HFFc6 (cell line): ENCODE measurements at regions not wholly inside any gene's neighbourhood (a gene's known extent, or its start where the extent isn't known, plus 50 kb on each side); places are given as distances from the start of the nearest gene placed in this dataset.

Experiments used
- DNase-seq: peaks from one replicate; pipeline ENCODE4 v3.0.0-alpha.2; 2018
- H3K27ac Mint-ChIP-seq: 2 replicates; pipeline ENCODE4 v1.8.0; 2020; ENCODE audit warnings: mild to moderate bottlenecking, mixed read lengths
- H3K27me3 Mint-ChIP-seq: 2 replicates; pipeline ENCODE4 v1.8.0; 2021; ENCODE audit warnings: mild to moderate bottlenecking, moderate library complexity, mixed read lengths; ENCODE audit not compliant: insufficient read depth
- H3K36me3 Mint-ChIP-seq: 2 replicates; pipeline ENCODE4 v1.8.0; 2021; ENCODE audit warnings: low read depth, mixed read lengths
- H3K4me1 Mint-ChIP-seq: 2 replicates; pipeline ENCODE4 v1.8.0; 2020; ENCODE audit warnings: low read depth, mixed read lengths
- H3K4me3 Mint-ChIP-seq: 2 replicates; pipeline ENCODE4 v1.8.0; 2020; ENCODE audit warnings: mild to moderate bottlenecking, moderate library complexity, mixed read lengths
- H3K9me3 Mint-ChIP-seq: 2 replicates; pipeline ENCODE4 v1.8.0; 2020; ENCODE audit warnings: mild to moderate bottlenecking, mixed read lengths
- CTCF ChIP-seq: fragments of 200-600 bp; sonication (generic); IDR thresholded peaks from 2 replicates; pipeline ENCODE4 v1.5.0; 2021; ENCODE audit warnings: antibody characterized with exemption, mild to moderate bottlenecking

GRCh38 chr7:13541326-13541725 lies 448.1 kb downstream of the ETV1 start:
- peaks cover 10% of the 10 kb centered on the region; the same call in 1 of the 2 replicates for H3K4me1 Mint-ChIP-seq

GRCh38 chr7:13542451-13542850 lies 447.0 kb downstream of the ETV1 start:
- H3K27me3 Mint-ChIP-seq = peaks cover 1% of the 10 kb centered on the region; the same call in 1 of the 2 replicates
- DNase-seq = no peak
- H3K4me1 Mint-ChIP-seq = peaks cover 10% of the 10 kb centered on the region; the same call in 1 of the 2 replicates
- TF ChIP-seq CTCF = no peak
- H3K4me3 Mint-ChIP-seq = no peak overlapping the region
- H3K27ac Mint-ChIP-seq = no peak overlapping the region
- H3K9me3 Mint-ChIP-seq = no peaks in the 10 kb centered on the region
- H3K36me3 Mint-ChIP-seq = no peaks in the 10 kb centered on the region

More at GRCh38 chr7:13541326-13541725, 448.1 kb downstream of the ETV1 start:
- Mint-ChIP-seq H3K9me3 (no peaks in the 10 kb centered on the region), H3K36me3 (no peaks in the 10 kb centered on the region), H3K4me3 (no peak overlapping the region), H3K27ac (no peak overlapping the region), H3K27me3 (no peaks in the 10 kb centered on the region)
- no peak for TF ChIP-seq CTCF
- no peak for DNase-seq

- Mint-ChIP-seq H3K4me1 (no peaks in the 10 kb centered on the region), H3K9me3 (no peaks in the 10 kb centered on the region), H3K27ac (no peak overlapping the region), H3K36me3 (no peaks in the 10 kb centered on the region), H3K27me3 (peaks cover 1% of the 10 kb centered on the region; the same call in 1 of the 2 replicates), H3K4me3 (no peak overlapping the region)
- DNase-seq = no peak
- no peak for TF ChIP-seq CTCF
Observed at GRCh38 chr7:13551503-13551902, 438.0 kb downstream of the ETV1 start.

GRCh38 chr7:13560441-13560840 lies 429.0 kb downstream of the ETV1 start:
- Mint-ChIP-seq H3K27ac (no peak overlapping the region), H3K4me1 (peaks cover 5% of the 10 kb centered on the region; the same call in 1 of the 2 replicates), H3K9me3 (no peaks in the 10 kb centered on the region), H3K36me3 (no peaks in the 10 kb centered on the region), H3K27me3 (no peaks in the 10 kb centered on the region), H3K4me3 (no peak overlapping the region)
- no peak for TF ChIP-seq CTCF
- peak; percentile 12 for DNase-seq

GRCh38 chr7:13563257-13563656 lies 426.2 kb downstream of the ETV1 start:
- Mint-ChIP-seq H3K27me3 (no peaks in the 10 kb centered on the region; the same call in 1 of the 2 replicates), H3K4me3 (no peak overlapping the region), H3K9me3 (no peaks in the 10 kb centered on the region), H3K4me1 (peaks cover 5% of the 10 kb centered on the region; the same call in 1 of the 2 replicates), H3K36me3 (no peaks in the 10 kb centered on the region), H3K27ac (no peak overlapping the region)
- no peak for DNase-seq
- TF ChIP-seq CTCF = no peak

- Mint-ChIP-seq H3K27me3 (no peaks in the 10 kb centered on the region; the same call in 1 of the 2 replicates), H3K4me1 (peaks cover 5% of the 10 kb centered on the region; the same call in 1 of the 2 replicates), H3K36me3 (no peaks in the 10 kb centered on the region), H3K9me3 (no peaks in the 10 kb centered on the region), H3K4me3 (no peak overlapping the region), H3K27ac (no peak overlapping the region)
- TF ChIP-seq CTCF = no peak
- no peak for DNase-seq
Observed at GRCh38 chr7:13563680-13564079, 425.8 kb downstream of the ETV1 start.
